Gastrocnemius medialis (tissue), 4 donors: ENCODE measurements at regions not wholly inside any gene's neighbourhood (a gene's known extent, or its start where the extent isn't known, plus 50 kb on each side); places are given as distances from the start of the nearest gene placed in this dataset.

ENCODE experiments used
- ATAC-seq, 2 donors: fragments of 150-250 bp; one replicate each; pipeline ENCODE4 v1.9.1; 2016
- DNase-seq, 2 donors: peaks; one replicate each; pipeline ENCODE4 v3.0.0-alpha.2; 2019
- H3K27ac ChIP-seq, 4 donors: fragments of 200-600 bp; sonication (generic); 1 replicate in 1 of 4; 2 replicates in 3 of 4; pipeline ENCODE4 v1.5.1; 2016 to 2018; ENCODE audit warnings: mild to moderate bottlenecking in 2 of 4, moderate library complexity in 1 of 4
- H3K27me3 ChIP-seq, 3 donors: fragments of 200-600 bp; sonication (generic) in 2 of 3; 1 replicate in 1 of 3; 2 replicates in 2 of 3; pipeline versions ENCODE4 v1.5.1 to v1.6.0; 2016 to 2019; ENCODE audit warnings: mild to moderate bottlenecking in 1 of 3, moderate library complexity in 1 of 3
- H3K36me3 ChIP-seq, 2 donors: fragments of 200-600 bp; sonication (generic) in 1 of 2; one replicate each; pipeline ENCODE4 v1.5.1; 2017 to 2018
- H3K4me1 ChIP-seq, 2 donors: fragments of 200-600 bp; sonication (generic) in 1 of 2; one replicate each; pipeline ENCODE4 v1.5.1; 2016 to 2017; ENCODE audit warnings: mild to moderate bottlenecking in 2 of 2
- H3K4me3 ChIP-seq, 4 donors: fragments of 200-600 bp; sonication (generic) in 3 of 4; 1 replicate in 1 of 4; 2 replicates in 3 of 4; pipeline ENCODE4 v1.5.1; 2016 to 2019; ENCODE audit warnings: mild to moderate bottlenecking in 2 of 4
- H3K9me3 ChIP-seq, 3 donors: fragments of 200-600 bp; sonication (generic) in 2 of 3; 1 replicate in 1 of 3; 2 replicates in 2 of 3; pipeline ENCODE4 v1.5.1; 2016 to 2019
- POLR2A ChIP-seq, 2 donors: fragments of 450-650 bp; IDR thresholded peaks; one replicate each; pipeline ENCODE4 v1.6.1; 2017; ENCODE audit warnings: antibody characterized with exemption in 2 of 2, mild to moderate bottlenecking in 2 of 2, moderate library complexity in 2 of 2
- in situ Hi-C, 4 donors: fragments of 200-750 bp; cut with MboI; loops; one replicate each; pipeline versions ENCODE4 v1.15.0 to v1.8.0; 2017; ENCODE audit warnings: low sequenced_read_pairs in 4 of 4
- intact Hi-C: fragments of 100-400 bp; cut with DNase I; formaldehyde crosslinking; loops from one replicate; pipeline ENCODE4 v1.15.1; 2023; ENCODE audit warnings: low total_unique reads
- microRNA-seq, 2 donors: library from miRNA; unstranded; fragments of <30 nt; microRNA quantifications; one replicate each; pipeline ENCODE4, GENCODE V29; 2016; ENCODE audit warnings: borderline replicate concordance in 2 of 2
- TF ChIP-seq, protein P1 (sequence below), 5 experiments: fragments of 450-650 bp in 3 of 5; fragments of 200-600 bp in 2 of 5; sonication (generic) in 2 of 5; IDR thresholded peaks in 4 of 5; conservative IDR thresholded peaks in 1 of 5; 1 replicate in 4 of 5; 2 replicates in 1 of 5; pipeline ENCODE4 v1.5.1; 2016 to 2019; ENCODE audit warnings: antibody characterized with exemption in 5 of 5, mild to moderate bottlenecking in 3 of 5, moderate library complexity in 3 of 5

DNA sequence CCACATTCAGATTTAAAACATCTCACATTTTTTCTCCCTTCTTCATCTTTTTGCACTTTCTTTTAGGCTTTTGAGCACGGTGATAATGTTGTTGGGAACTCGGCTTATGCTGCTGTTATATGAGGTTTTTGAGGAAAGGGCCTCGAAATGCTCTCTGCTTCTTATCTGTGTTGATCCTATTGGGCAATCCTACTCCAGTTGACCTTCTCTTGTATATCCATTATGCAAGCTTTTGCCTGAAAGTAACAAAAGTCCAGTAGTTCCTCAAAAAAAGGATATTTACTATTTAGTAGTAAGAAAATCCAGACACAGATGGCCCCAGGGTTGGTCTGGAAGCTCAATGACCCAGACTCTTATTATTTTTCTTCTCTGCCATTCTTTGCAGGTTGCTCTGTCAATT, 57.7 kb upstream of the SPANXB1 start:
- intact Hi-C loops, result no loop called here
- no peak overlapping the region for H3K4me3 ChIP-seq
- H3K4me1 ChIP-seq, result no peaks in the 10 kb centered on the region
- DNase-seq, result no peak
- TF ChIP-seq, protein P1, sequence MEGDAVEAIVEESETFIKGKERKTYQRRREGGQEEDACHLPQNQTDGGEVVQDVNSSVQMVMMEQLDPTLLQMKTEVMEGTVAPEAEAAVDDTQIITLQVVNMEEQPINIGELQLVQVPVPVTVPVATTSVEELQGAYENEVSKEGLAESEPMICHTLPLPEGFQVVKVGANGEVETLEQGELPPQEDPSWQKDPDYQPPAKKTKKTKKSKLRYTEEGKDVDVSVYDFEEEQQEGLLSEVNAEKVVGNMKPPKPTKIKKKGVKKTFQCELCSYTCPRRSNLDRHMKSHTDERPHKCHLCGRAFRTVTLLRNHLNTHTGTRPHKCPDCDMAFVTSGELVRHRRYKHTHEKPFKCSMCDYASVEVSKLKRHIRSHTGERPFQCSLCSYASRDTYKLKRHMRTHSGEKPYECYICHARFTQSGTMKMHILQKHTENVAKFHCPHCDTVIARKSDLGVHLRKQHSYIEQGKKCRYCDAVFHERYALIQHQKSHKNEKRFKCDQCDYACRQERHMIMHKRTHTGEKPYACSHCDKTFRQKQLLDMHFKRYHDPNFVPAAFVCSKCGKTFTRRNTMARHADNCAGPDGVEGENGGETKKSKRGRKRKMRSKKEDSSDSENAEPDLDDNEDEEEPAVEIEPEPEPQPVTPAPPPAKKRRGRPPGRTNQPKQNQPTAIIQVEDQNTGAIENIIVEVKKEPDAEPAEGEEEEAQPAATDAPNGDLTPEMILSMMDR (IDR thresholded peaks at IDR 0.05 in 4 of 5, conservative IDR thresholded peaks at IDR 0.05 in 1 of 5), result no peak
- no peak for TF ChIP-seq POLR2A (IDR thresholded peaks at IDR 0.05)
- no peaks in the 10 kb centered on the region for H3K27me3 ChIP-seq
- no peaks in the 10 kb centered on the region for H3K9me3 ChIP-seq
- no peak overlapping the region for H3K27ac ChIP-seq
- in situ Hi-C loops, result no loop called here
- ATAC-seq, result no peak
- H3K36me3 ChIP-seq, result no peaks in the 10 kb centered on the region

DNA sequence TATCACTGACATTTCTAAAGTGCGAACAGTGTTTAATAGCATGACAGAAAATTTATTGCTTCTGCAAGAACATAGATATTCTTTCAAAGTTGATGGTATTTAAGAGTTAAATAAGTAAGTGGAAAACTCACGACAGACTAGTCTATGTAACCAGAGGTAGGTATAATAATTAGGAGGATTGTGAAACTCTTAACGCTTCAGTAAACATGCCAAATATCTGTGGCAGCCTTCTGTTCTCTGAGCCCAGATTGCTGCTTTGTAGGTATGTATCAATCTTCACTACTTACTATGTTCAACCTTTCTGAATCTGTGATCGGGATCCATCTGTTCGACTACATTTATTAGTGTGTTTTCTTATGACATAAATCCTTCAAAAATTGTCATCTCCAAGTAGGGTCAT, 53.6 kb upstream of the SPANXB1 start:
- TF ChIP-seq, protein P1 (IDR thresholded peaks at IDR 0.05 in 4 of 5, conservative IDR thresholded peaks at IDR 0.05 in 1 of 5), result no peak
- TF ChIP-seq POLR2A (IDR thresholded peaks at IDR 0.05), result no peak
- no peak overlapping the region for H3K27ac ChIP-seq
- H3K9me3 ChIP-seq, result no peaks in the 10 kb centered on the region
- in situ Hi-C loops (no loop called here), intact Hi-C loops (no loop called here)
- no peak for DNase-seq
- H3K27me3 ChIP-seq, result no peaks in the 10 kb centered on the region
- no peak overlapping the region for H3K4me3 ChIP-seq
- H3K36me3 ChIP-seq, result no peaks in the 10 kb centered on the region
- H3K4me1 ChIP-seq, result no peaks in the 10 kb centered on the region
- no peak for ATAC-seq

DNA sequence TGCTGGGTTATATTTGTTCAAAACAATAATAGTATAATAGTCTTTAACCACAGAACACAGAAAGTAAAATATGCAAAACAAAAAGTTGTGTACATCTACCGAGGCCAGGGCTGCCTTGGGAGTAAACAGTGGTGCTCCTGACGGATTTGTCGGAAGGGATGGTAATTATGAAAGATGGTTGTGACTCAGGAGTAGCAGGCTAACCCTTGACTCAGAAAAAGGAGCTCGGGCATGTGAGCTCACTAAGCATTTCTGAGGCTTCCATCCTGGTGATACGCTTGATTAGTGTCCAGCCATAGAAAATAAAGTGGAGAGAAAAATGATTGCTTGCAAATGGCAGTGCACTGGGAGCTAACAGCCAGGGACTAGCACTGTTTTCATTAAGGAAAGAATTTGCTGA, 53.2 kb upstream of the SPANXB1 start:
- H3K4me3 ChIP-seq, result no peak overlapping the region
- H3K27ac ChIP-seq, result no peak overlapping the region
- H3K27me3 ChIP-seq, result no peaks in the 10 kb centered on the region
- H3K4me1 ChIP-seq, result no peaks in the 10 kb centered on the region
- ATAC-seq (no peak), DNase-seq (no peak)
- intact Hi-C loops (no loop called here), in situ Hi-C loops (no loop called here)
- no peaks in the 10 kb centered on the region for H3K9me3 ChIP-seq
- TF ChIP-seq, protein P1 (IDR thresholded peaks at IDR 0.05 in 4 of 5, conservative IDR thresholded peaks at IDR 0.05 in 1 of 5), result no peak
- no peak for TF ChIP-seq POLR2A (IDR thresholded peaks at IDR 0.05)
- no peaks in the 10 kb centered on the region for H3K36me3 ChIP-seq

Small RNA genes in the stretch of these regions (microRNA-seq; reads per million reads assigned to microRNA genes)
- 0 reads per million in 2 donors for gene MIR320D2
